Natural killer cell (primary cell): ENCODE measurements at regions not wholly inside any gene's neighbourhood (a gene's known extent, or its start where the extent isn't known, plus 50 kb on each side); places are given as distances from the start of the nearest gene placed in this dataset.

Experiments
- ATAC-seq, 3 donors: fragments of 150-1000 bp in 2 of 3; fragments of 200-7000 bp in 1 of 3; cut with Tn5 transposase; 1 replicate in 1 of 3; 2 replicates in 2 of 3; pipeline ENCODE4 v1.10.0; 2021; ENCODE audit warnings: mild to moderate bottlenecking in 2 of 3, moderate library complexity in 2 of 3
- DNase-seq, 2 donors: peaks; one replicate each; pipeline versions ENCODE4 v3.0.0 to v3.0.0-alpha.2; 2013 to 2021; ENCODE audit warnings: mixed read lengths in 1 of 2
- H3K27ac ChIP-seq: one replicate; pipeline ENCODE4 v1.5.1; 2013; ENCODE audit warnings: mild to moderate bottlenecking, low read length
- H3K27me3 ChIP-seq: one replicate; pipeline ENCODE4 v1.6.1; 2013; ENCODE audit warnings: low read length; ENCODE audit not compliant: control insufficient read depth, insufficient read depth
- H3K36me3 ChIP-seq: one replicate; pipeline ENCODE4 v1.6.1; 2013; ENCODE audit warnings: low read length; ENCODE audit not compliant: control insufficient read depth, insufficient read depth
- H3K4me1 ChIP-seq: one replicate; pipeline ENCODE4 v1.6.1; 2013; ENCODE audit warnings: low read length; ENCODE audit not compliant: control insufficient read depth, insufficient read depth
- H3K4me3 ChIP-seq: one replicate; pipeline ENCODE4 v1.5.1; 2013; ENCODE audit warnings: low read length
- H3K9me3 ChIP-seq: one replicate; pipeline ENCODE4 v1.6.1; 2013; ENCODE audit warnings: low read length; ENCODE audit not compliant: control insufficient read depth, insufficient read depth
- H3K27ac Mint-ChIP-seq, 2 donors: one replicate each; pipeline ENCODE4 v1.8.0; 2022; ENCODE audit warnings: mild to moderate bottlenecking in 2 of 2, mixed read lengths in 2 of 2, moderate library complexity in 1 of 2
- H3K27me3 Mint-ChIP-seq, 2 donors: one replicate each; pipeline ENCODE4 v1.8.0; 2022; ENCODE audit warnings: low read depth in 2 of 2, mixed read lengths in 2 of 2
- H3K36me3 Mint-ChIP-seq: one replicate; pipeline ENCODE4 v1.8.0; 2022; ENCODE audit warnings: mixed read lengths
- H3K4me1 Mint-ChIP-seq, 2 donors: one replicate each; pipeline ENCODE4 v1.8.0; 2022; ENCODE audit warnings: mixed read lengths in 2 of 2
- H3K4me3 Mint-ChIP-seq: one replicate; pipeline ENCODE4 v1.8.0; 2022; ENCODE audit warnings: mild to moderate bottlenecking, moderate library complexity, mixed read lengths
- H3K9me3 Mint-ChIP-seq, 2 donors: one replicate each; pipeline ENCODE4 v1.8.0; 2022; ENCODE audit warnings: mixed read lengths in 2 of 2
- WGBS: methylation state at CpG from one replicate; pipeline ENCODE4 v1.1.7; 2013; ENCODE audit warnings: missing lambda C conversion rate; ENCODE audit not compliant: insufficient coverage; 5-methylcytosine and 5-hydroxymethylcytosine counted together
- intact Hi-C: fragments of 100-400 bp; cut with micrococcal nuclease; formaldehyde crosslinking; loops from one replicate; pipeline ENCODE4 v1.14.2; 2022
- TF ChIP-seq, protein P1 (sequence below): fragments of 200-600 bp; IDR thresholded peaks from one replicate; pipeline ENCODE4 v1.8.0; 2022; ENCODE audit warnings: antibody characterized with exemption

DNA sequence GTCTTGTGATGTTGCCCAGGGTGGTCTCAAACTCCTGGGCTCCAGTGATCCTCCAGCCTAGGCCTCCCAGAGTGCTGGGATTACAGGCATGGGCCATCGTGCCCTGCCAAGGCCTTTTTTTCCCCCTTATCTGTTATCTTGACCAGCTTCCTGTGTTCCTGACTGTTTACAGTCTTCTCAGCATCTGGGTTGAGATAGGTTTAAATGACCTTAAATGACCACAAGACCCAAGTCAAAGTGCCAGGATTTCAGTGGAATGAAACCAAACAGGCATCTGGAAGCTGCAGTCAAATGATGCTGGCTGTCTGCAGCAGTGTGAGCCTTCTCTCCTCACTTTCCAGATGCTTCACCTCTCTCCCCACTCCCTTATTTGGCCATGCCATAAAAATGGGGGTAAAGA is 114.2 kb upstream of the CLDN10 start:
- 63% methylated on average over 1 of the region's 1 CpG for WGBS
- Mint-ChIP-seq H3K9me3 (no peaks in the 10 kb centered on the region), H3K36me3 (no peaks in the 10 kb centered on the region), H3K4me1 (no peaks in the 10 kb centered on the region), H3K27ac (no peak overlapping the region), H3K4me3 (no peak overlapping the region), H3K27me3 (peaks cover 0 to 7% of the 10 kb centered on the region in 2 donors)
- TF ChIP-seq, protein P1, sequence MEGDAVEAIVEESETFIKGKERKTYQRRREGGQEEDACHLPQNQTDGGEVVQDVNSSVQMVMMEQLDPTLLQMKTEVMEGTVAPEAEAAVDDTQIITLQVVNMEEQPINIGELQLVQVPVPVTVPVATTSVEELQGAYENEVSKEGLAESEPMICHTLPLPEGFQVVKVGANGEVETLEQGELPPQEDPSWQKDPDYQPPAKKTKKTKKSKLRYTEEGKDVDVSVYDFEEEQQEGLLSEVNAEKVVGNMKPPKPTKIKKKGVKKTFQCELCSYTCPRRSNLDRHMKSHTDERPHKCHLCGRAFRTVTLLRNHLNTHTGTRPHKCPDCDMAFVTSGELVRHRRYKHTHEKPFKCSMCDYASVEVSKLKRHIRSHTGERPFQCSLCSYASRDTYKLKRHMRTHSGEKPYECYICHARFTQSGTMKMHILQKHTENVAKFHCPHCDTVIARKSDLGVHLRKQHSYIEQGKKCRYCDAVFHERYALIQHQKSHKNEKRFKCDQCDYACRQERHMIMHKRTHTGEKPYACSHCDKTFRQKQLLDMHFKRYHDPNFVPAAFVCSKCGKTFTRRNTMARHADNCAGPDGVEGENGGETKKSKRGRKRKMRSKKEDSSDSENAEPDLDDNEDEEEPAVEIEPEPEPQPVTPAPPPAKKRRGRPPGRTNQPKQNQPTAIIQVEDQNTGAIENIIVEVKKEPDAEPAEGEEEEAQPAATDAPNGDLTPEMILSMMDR = no peak
- H3K27ac ChIP-seq = no peak overlapping the region
- no peaks in the 10 kb centered on the region for H3K36me3 ChIP-seq
- no peaks in the 10 kb centered on the region for H3K9me3 ChIP-seq
- DNase-seq (no peak), ATAC-seq (no peak)
- intact Hi-C loops = no loop called here
- no peak overlapping the region for H3K4me3 ChIP-seq
- H3K27me3 ChIP-seq = no peaks in the 10 kb centered on the region
- no peaks in the 10 kb centered on the region for H3K4me1 ChIP-seq

DNA sequence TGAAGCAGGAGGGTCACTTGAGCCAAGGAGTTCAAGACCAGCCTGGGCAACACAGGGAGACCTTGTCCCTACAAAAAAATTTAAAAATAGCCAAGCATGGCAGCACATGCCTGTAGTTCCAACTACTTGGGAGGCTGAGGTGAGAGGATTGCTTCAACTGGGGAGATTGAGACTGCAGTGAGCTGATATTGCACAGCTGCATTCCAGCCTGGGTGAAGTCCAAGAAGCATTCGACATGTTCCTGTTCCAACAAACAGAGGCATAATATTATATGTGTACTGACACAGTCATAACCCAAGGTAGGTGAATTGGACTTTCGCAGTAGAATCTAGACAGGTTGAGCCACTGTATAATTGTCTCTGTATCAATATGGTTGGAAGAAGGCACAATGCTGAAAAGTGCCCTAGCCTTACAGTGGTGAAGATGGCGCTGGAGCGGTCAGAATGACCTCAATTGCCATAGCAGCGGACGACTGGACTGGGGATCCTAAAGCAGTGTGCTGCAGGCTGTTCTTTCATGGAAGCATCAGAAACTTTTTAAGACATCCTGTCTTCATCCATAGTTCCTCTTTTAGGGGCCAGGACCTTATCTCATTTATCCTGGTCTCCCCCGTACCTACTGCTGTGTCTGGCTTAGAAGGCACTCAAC is 112.0 kb upstream of the CLDN10 start:
- no peaks in the 10 kb centered on the region for H3K9me3 ChIP-seq
- Mint-ChIP-seq H3K4me1 (no peaks in the 10 kb centered on the region), H3K36me3 (no peaks in the 10 kb centered on the region), H3K9me3 (no peaks in the 10 kb centered on the region), H3K4me3 (no peak overlapping the region), H3K27ac (no peak overlapping the region), H3K27me3 (peaks cover 0 to 7% of the 10 kb centered on the region in 2 donors)
- no peaks in the 10 kb centered on the region for H3K36me3 ChIP-seq
- H3K4me1 ChIP-seq = no peaks in the 10 kb centered on the region
- intact Hi-C loops = no loop called here
- H3K27me3 ChIP-seq = no peaks in the 10 kb centered on the region
- TF ChIP-seq, protein P1 = no peak
- DNase-seq (no peak), ATAC-seq (no peak)
- WGBS = 88% methylated on average over 7 of the region's 7 CpGs
- no peak overlapping the region for H3K4me3 ChIP-seq
- H3K27ac ChIP-seq = no peak overlapping the region

DNA sequence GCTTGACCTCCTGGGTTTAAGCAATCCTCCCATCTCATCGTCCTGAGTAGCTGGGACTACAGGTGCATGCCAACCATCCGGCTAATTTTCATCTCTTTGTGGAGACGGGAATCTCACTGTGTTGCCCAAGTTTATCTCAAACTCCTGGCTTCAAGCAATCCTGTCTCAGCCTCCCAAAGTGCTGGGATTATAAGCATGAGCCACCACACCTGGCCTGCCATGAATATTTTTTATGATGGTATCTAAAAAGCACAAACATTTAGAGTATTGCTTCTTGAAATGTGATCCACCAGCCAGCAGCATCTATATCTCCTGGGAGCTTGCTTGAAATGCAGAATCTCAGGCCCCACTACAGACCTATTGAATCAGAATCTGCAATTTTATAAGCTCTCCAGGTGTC is 111.2 kb upstream of the CLDN10 start:
- Mint-ChIP-seq H3K27me3 (peaks cover 0 to 7% of the 10 kb centered on the region in 2 donors), H3K4me1 (no peaks in the 10 kb centered on the region), H3K9me3 (no peaks in the 10 kb centered on the region), H3K4me3 (no peak overlapping the region), H3K27ac (no peak overlapping the region), H3K36me3 (no peaks in the 10 kb centered on the region)
- no peaks in the 10 kb centered on the region for H3K27me3 ChIP-seq
- WGBS = 92% methylated on average over 3 of the region's 3 CpGs
- H3K4me1 ChIP-seq = no peaks in the 10 kb centered on the region
- intact Hi-C loops = no loop called here
- ATAC-seq (no peak), DNase-seq (no peak)
- H3K9me3 ChIP-seq = no peaks in the 10 kb centered on the region
- H3K4me3 ChIP-seq = no peak overlapping the region
- no peak overlapping the region for H3K27ac ChIP-seq
- H3K36me3 ChIP-seq = no peaks in the 10 kb centered on the region
- TF ChIP-seq, protein P1 = no peak
